Testis (tissue), 2 donors: ENCODE measurements at regions not wholly inside any gene's neighbourhood (a gene's known extent, or its start where the extent isn't known, plus 50 kb on each side); places are given as distances from the start of the nearest gene placed in this dataset.
"Not testable (repeated sequence)": the region's sequence is repeated elsewhere in the genome, so short reads cannot be mapped to it uniquely, and the experiment has no call there.

Experiments used
- DNase-seq: peaks from one replicate; pipeline ENCODE4 v3.0.0-alpha.2; 2019
- H3K27ac ChIP-seq, 2 donors: fragments of 200-600 bp; sonication (generic); one replicate each; pipeline ENCODE4 v1.5.1; 2019
- H3K27me3 ChIP-seq: fragments of 200-600 bp; sonication (generic); one replicate; pipeline ENCODE4 v1.5.1; 2019
- H3K36me3 ChIP-seq: fragments of 200-600 bp; sonication (generic); one replicate; pipeline ENCODE4 v1.5.1; 2017; ENCODE audit warnings: low read depth; ENCODE audit errors: missing control alignments
- H3K4me1 ChIP-seq: fragments of 200-600 bp; sonication (generic); one replicate; pipeline ENCODE4 v1.5.1; 2019
- H3K4me3 ChIP-seq, 2 donors: fragments of 200-600 bp; sonication (generic); one replicate each; pipeline ENCODE4 v1.5.1; 2017 to 2019
- H3K9me3 ChIP-seq: fragments of 200-600 bp; sonication (generic); one replicate; pipeline ENCODE4 v1.5.1; 2017
- POLR2A ChIP-seq: fragments of 450-650 bp; IDR thresholded peaks from one replicate; pipeline ENCODE4 v1.6.1; 2017; ENCODE audit warnings: antibody characterized with exemption, mild to moderate bottlenecking, moderate library complexity
- WGBS, 2 donors: methylation state at CpG; one replicate each; pipeline ENCODE4 v1.1.5; 2018; 5-methylcytosine and 5-hydroxymethylcytosine counted together
- intact Hi-C: fragments of 100-400 bp; cut with DNase I; formaldehyde crosslinking; loops from one replicate; pipeline ENCODE4 v1.15.1; 2023; ENCODE audit warnings: low total_unique reads
- TF ChIP-seq, protein P1 (sequence below), 3 experiments: fragments of 450-650 bp in 2 of 3; fragments of 200-600 bp in 1 of 3; sonication (generic) in 1 of 3; IDR thresholded peaks; one replicate each; pipeline ENCODE4 v1.5.1; 2016 to 2019; ENCODE audit warnings: antibody characterized with exemption in 3 of 3, mild to moderate bottlenecking in 2 of 3, moderate library complexity in 1 of 3

DNA sequence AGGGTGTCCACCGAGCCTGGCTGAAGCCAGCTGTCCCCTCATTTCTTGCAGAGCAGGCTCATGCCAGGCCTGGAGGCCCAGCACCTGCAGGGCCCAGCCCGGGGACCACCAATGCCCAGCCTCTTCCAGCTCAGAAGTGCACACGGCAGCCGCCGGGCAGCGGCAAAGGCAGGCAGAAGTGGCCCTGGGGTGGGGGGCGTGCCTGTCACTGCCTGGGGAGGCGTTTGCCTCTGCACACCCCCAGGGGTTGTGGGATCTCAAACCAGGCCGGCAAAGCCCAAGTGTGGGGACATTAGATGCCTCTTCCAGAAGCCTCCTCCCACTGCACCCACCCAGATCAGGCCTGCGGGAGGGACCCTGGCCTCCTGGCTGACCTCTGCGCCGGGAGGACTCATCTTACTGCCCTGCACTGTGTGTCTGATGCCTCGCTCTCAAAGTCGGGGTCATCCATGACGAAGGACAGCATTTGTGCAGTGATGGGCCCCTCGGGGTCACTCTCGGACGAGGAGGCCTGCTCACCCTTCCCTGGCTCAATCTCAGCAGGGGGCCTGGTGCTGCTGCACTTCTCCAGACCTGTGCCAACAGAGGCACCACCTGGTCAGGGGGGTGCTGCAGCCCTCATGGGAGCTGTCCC is 255.8 kb downstream of the ANKRD30B start:
- H3K27me3 ChIP-seq, H3K4me1 ChIP-seq, H3K4me3 ChIP-seq, H3K36me3 ChIP-seq, H3K9me3 ChIP-seq, H3K27ac ChIP-seq, intact Hi-C loops, DNase-seq: not testable (repeated sequence)
- 86% methylated on average over 18 of the region's 18 CpGs; no CpG with 5 or more reads in 1 of the 2 donors for WGBS, 2 donors

DNA sequence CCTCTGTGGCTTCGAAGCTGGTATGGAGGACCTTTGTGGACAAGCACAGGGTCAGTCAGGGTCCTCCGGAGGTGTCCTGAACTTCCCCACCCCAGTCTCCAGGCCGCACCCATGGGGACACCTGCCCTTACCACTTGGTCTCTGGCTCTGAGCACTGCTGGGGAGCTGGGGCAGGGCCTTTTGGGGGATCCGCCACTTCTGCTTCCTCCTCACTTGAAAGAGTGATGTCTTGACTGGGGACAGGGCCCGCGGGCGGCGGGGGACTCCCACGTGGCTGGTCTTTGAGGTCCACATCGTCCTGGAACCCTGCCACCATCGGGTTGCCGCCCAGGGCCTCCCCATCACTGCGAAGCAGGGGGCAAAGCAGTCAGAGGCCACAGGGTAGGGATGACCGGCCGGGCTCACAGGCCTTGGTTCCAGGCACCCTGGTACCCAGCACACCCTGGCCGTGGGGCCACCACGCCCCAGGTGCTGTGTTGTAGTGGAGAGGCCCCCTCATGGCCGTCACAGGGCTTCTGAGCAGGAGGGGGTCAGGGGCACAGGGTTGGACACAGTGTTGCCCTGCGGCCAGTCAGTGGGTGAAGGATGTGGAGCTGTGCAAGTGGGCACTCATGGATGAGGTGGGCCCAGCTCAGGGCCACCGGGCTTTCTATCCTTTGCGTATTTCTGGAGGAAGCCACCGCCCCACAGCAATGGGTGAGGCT is 256.4 kb downstream of the ANKRD30B start:
- H3K4me1 ChIP-seq, intact Hi-C loops, DNase-seq, H3K36me3 ChIP-seq, H3K27ac ChIP-seq, H3K27me3 ChIP-seq, H3K4me3 ChIP-seq, H3K9me3 ChIP-seq: not testable (repeated sequence)
- 85% methylated on average over 19 of the region's 22 CpGs; no CpG with 5 or more reads in 1 of the 2 donors for WGBS, 2 donors

DNA sequence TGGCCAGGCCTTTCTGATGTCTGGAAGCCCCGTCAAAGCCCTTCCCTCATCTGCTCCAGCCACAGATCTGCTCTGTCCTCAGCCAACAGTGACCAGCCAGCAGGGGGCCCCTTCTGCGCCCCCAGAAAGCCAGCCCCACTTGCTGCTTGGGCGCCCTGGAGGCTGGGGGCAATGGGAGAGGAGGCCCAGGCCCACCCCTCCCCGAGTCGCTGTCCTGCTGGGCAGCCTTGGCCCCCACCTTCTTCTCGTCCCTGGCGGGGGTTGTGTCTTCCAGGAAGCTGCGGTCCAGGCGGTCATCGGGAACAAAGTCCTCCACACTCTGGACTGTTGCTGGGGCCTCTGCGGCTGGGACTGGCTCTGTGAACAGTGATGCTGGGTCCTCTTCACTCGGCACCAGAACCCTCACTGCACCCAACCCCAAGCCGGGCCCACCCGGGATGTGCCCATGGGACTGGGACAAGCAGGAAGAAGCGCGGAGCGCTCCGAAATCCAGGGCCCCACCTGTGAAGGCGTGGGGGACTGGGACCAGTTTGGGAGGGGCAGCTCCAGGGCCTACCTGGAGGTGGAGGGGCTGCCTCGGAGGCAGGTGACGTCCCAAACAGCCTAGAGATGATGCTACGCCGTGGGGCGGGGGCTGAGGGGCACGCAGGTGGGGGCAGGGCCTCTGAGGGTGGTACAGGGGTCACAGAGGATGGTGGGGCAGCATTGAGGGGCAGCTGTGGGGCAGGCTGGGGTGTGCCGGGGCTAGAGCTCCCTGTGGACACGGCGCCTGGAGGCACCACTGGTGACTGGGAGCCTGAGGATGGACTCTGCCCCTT is 257.6 kb downstream of the ANKRD30B start:
- no peak overlapping the region for H3K4me3 ChIP-seq
- no peaks in the 10 kb centered on the region for H3K4me1 ChIP-seq
- no peak overlapping the region for H3K27ac ChIP-seq
- DNase-seq: no peak
- no peak for TF ChIP-seq POLR2A
- TF ChIP-seq, protein P1, sequence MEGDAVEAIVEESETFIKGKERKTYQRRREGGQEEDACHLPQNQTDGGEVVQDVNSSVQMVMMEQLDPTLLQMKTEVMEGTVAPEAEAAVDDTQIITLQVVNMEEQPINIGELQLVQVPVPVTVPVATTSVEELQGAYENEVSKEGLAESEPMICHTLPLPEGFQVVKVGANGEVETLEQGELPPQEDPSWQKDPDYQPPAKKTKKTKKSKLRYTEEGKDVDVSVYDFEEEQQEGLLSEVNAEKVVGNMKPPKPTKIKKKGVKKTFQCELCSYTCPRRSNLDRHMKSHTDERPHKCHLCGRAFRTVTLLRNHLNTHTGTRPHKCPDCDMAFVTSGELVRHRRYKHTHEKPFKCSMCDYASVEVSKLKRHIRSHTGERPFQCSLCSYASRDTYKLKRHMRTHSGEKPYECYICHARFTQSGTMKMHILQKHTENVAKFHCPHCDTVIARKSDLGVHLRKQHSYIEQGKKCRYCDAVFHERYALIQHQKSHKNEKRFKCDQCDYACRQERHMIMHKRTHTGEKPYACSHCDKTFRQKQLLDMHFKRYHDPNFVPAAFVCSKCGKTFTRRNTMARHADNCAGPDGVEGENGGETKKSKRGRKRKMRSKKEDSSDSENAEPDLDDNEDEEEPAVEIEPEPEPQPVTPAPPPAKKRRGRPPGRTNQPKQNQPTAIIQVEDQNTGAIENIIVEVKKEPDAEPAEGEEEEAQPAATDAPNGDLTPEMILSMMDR (IDR thresholded peaks at IDR 0.05): no peak
- 86 to 89% methylated on average over 21 to 28 of the region's 28 CpGs for WGBS, 2 donors
- H3K9me3 ChIP-seq: no peaks in the 10 kb centered on the region
- no peaks in the 10 kb centered on the region for H3K36me3 ChIP-seq
- H3K27me3 ChIP-seq: no peaks in the 10 kb centered on the region
- intact Hi-C loops: no loop called here

DNA sequence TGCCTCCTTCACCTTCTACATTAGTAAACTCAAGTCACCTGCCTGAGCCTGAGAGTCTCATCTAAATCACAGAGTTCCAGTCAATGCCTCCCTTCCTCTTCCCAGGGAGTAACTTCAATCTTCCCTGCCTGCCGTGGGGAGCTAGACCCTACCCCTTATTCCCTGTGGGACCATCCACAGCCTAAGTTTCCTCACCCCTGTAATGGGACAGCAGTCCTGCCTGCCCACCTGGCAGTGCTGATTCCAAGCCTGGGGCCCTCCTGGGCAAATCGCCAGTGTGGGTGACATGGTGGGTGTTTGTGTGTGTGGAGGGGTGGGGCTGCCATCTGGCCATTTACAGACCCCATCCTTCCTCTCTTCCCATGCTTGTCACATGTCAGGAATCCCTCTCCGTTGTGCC is 258.6 kb downstream of the ANKRD30B start:
- H3K36me3 ChIP-seq, H3K4me1 ChIP-seq, H3K27me3 ChIP-seq, DNase-seq, H3K4me3 ChIP-seq, intact Hi-C loops, H3K9me3 ChIP-seq, H3K27ac ChIP-seq: not testable (repeated sequence)
- 75 to 77% methylated on average over 3 of the region's 3 CpGs for WGBS, 2 donors

DNA sequence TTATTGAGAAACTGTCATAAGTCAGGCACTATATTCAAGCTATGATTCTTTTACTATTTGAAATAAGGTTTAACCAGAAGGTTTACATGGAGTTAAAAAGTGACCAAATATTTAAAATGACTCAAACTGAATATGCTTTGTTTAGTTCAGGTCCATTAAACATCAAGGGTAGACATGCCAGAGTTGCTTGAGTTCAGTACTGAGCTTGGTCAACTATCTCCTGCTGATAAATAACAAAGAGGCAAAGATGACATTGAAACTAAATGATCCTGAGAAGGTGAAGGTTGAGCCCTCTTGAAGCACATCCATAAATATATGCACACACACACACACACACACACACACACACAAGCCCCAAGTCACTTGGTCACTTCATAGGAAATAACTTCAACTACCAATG is 278.1 kb downstream of the ANKRD30B start:
- H3K36me3 ChIP-seq, H3K9me3 ChIP-seq, H3K27me3 ChIP-seq, H3K4me1 ChIP-seq, DNase-seq, H3K4me3 ChIP-seq, H3K27ac ChIP-seq, intact Hi-C loops: not testable (repeated sequence)

DNA sequence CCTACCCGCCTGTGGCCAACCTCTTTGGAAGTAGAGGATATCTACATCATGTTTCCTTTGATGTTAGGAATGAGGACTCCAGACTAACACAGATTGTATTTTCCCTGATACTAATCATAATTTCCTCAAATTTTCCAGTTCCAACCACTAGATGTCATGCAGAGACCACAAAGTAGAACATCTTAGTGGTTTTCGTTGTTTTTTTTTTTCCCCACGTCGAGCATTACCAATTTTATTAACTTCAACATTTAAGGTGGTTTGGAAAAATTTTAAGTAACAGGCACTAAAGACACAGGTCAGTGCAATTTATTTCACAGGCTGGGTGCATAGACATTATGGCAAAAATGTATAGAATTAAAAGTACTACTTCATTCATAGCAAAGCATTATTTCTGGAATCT is 280.1 kb downstream of the ANKRD30B start:
- H3K36me3 ChIP-seq, H3K27me3 ChIP-seq, H3K4me1 ChIP-seq, H3K9me3 ChIP-seq, H3K4me3 ChIP-seq, H3K27ac ChIP-seq, intact Hi-C loops, DNase-seq: not testable (repeated sequence)
- 30 to 37% methylated on average over 4 of the region's 4 CpGs for WGBS, 2 donors
- TF ChIP-seq, protein P1 (IDR thresholded peaks at IDR 0.05): peak in 1 of 3 experiments; percentile 10

DNA sequence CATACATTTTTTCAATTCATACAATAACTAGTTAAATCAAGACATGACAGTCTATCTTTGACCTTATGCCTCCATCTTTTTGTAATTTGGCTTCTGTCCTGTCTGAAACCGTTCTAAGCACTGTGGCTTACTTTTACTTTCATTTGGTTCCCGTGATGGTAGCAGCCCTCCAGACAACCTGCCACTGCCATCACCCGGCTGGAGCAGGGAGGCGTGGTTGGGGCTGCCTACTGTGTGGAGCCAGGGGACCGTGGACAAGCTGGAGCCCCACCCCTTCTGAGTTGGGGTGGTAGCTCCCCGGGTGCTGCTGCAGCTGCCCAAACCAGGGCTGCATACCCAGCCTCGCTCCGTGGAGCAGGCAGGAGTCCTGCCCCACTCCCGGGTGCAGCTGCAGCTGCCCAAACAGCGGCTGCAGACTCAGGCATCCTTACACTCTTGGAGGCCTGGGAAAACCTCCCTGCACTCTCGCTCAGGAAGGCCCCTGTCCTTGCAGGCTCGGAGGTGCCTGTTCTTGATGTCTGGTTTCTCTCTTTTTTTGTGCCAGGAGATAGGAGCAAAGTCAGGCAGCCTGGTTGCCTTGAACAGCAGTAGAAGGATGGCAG is 312.4 kb downstream of the ANKRD30B start:
- H3K4me1 ChIP-seq, H3K27ac ChIP-seq, H3K36me3 ChIP-seq, H3K4me3 ChIP-seq, H3K27me3 ChIP-seq, H3K9me3 ChIP-seq, intact Hi-C loops, DNase-seq: not testable (repeated sequence)
- WGBS, 2 donors: 35 to 56% methylated on average over 4 to 5 of the region's 12 CpGs

DNA sequence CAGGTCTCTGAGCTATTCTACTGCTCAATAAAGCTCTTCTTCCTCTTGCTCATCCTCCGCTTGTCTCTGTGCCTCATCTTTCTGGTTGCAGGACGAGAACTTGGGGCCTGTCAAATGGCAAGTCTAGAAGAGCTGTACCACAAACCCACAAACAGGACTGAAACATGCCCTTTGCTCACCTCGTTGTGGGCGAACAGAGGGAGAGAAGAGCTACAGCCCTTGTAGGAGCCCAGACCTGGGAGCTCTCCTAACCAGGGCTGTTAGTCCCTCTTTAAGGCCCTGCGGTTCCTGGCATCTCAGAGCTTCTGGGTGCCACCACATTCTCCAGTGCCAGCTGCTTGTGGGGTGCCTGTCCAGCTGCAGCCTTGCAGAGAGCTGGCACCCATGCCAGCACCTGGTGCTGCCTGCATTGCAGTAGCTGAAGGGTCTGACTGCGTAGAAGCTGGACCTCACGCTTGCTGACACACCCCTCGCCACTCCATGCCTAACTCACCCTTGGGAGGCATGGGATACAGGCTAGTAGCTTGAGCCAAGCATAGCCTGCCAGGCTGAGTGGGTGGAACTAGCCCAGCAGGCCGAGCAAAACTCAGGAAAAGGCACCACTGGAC is 313.4 kb downstream of the ANKRD30B start:
- H3K9me3 ChIP-seq, DNase-seq, H3K27me3 ChIP-seq, H3K4me1 ChIP-seq, H3K36me3 ChIP-seq, H3K4me3 ChIP-seq, intact Hi-C loops, H3K27ac ChIP-seq: not testable (repeated sequence)
- WGBS, 2 donors: 72 to 78% methylated on average over 6 to 9 of the region's 9 CpGs

DNA sequence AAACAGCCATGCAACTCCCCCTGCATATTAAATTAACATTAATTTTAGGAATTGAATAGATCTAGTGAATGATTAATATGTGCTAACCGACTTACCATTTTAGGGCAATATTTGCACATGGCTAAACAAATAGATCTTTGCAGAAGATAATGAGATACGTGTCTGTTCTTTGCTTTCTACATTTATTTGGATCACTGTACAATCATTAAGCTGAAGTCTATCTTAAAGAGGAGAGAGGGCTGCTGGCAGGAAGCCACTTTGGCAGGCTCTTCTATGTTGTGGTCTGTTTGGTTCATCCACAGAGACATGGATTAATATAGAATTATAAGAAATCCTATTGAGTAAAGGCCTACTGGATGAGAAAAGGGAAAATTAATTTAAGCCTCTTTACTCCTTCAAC is 318.5 kb downstream of the ANKRD30B start:
- H3K4me1 ChIP-seq, intact Hi-C loops, H3K27me3 ChIP-seq, H3K27ac ChIP-seq, H3K36me3 ChIP-seq, H3K4me3 ChIP-seq, H3K9me3 ChIP-seq, DNase-seq: not testable (repeated sequence)
- 65 to 71% methylated on average over 2 of the region's 2 CpGs for WGBS, 2 donors
